Endodermal cell (in vitro differentiated cells): ENCODE measurements at regions not wholly inside any gene's neighbourhood (a gene's known extent, or its start where the extent isn't known, plus 50 kb on each side); places are given as distances from the start of the nearest gene placed in this dataset.

ENCODE experiments used
- DNase-seq: peaks from one replicate; pipeline ENCODE4 v3.0.0-alpha.2; 2017
- H3K27ac ChIP-seq: 2 replicates; pipeline ENCODE4 v1.5.1; 2013; ENCODE audit warnings: mild to moderate bottlenecking, low read depth, low read length, moderate library complexity
- H3K27me3 ChIP-seq: 2 replicates; pipeline ENCODE4 v1.6.1; 2013; ENCODE audit warnings: mild to moderate bottlenecking, low read length, moderate library complexity; ENCODE audit not compliant: insufficient read depth, control insufficient read depth, poor library complexity, severe bottlenecking
- H3K36me3 ChIP-seq: 2 replicates; pipeline ENCODE4 v1.7.0; 2013; ENCODE audit warnings: mild to moderate bottlenecking, low read length, moderate library complexity; ENCODE audit not compliant: control insufficient read depth, insufficient read depth
- H3K4me1 ChIP-seq: one replicate; pipeline ENCODE4 v1.7.0; 2013; ENCODE audit warnings: low read length; ENCODE audit not compliant: control insufficient read depth, insufficient read depth
- H3K4me3 ChIP-seq: 2 replicates; pipeline ENCODE4 v1.5.1; 2013; ENCODE audit warnings: mild to moderate bottlenecking, low read length, moderate library complexity
- H3K9ac ChIP-seq: 2 replicates; pipeline ENCODE4 v1.6.1; 2013; ENCODE audit warnings: mild to moderate bottlenecking, low read length, moderate library complexity; ENCODE audit not compliant: poor library complexity, severe bottlenecking; ENCODE audit errors: extremely low read depth
- H3K9me3 ChIP-seq: 2 replicates; pipeline ENCODE4 v1.6.1; 2013; ENCODE audit warnings: mild to moderate bottlenecking, low read length, moderate library complexity; ENCODE audit not compliant: control insufficient read depth
- H3K27ac Mint-ChIP-seq: 2 replicates; pipeline ENCODE4 v1.8.0; 2020; ENCODE audit warnings: mixed read lengths
- H3K27me3 Mint-ChIP-seq: 2 replicates; pipeline ENCODE4 v1.8.0; 2021; ENCODE audit warnings: mild to moderate bottlenecking, mixed read lengths; ENCODE audit not compliant: insufficient read depth
- H3K36me3 Mint-ChIP-seq: 2 replicates; pipeline ENCODE4 v1.8.0; 2020; ENCODE audit warnings: low read depth, mixed read lengths
- H3K4me1 Mint-ChIP-seq: 2 replicates; pipeline ENCODE4 v1.8.0; 2020; ENCODE audit warnings: mixed read lengths
- H3K4me3 Mint-ChIP-seq: 2 replicates; pipeline ENCODE4 v1.8.0; 2020; ENCODE audit warnings: mild to moderate bottlenecking, moderate library complexity, mixed read lengths
- H3K9me3 Mint-ChIP-seq: 2 replicates; pipeline ENCODE4 v1.8.0; 2020; ENCODE audit warnings: mild to moderate bottlenecking, mixed read lengths
- CTCF ChIP-seq: fragments of 200-600 bp; sonication (generic); conservative IDR thresholded peaks from 2 replicates; pipeline ENCODE4 v1.5.0; 2021; ENCODE audit warnings: antibody characterized with exemption, mild to moderate bottlenecking
- WGBS, 2 experiments: methylation state at CpG; one replicate each; pipeline versions ENCODE4 v1.1.5 to v1.1.7; 2013; ENCODE audit warnings: missing lambda C conversion rate in 2 of 2, mixed read lengths in 1 of 2; ENCODE audit not compliant: insufficient coverage in 1 of 2, insufficient read length in 1 of 2; 5-methylcytosine and 5-hydroxymethylcytosine counted together

- Histone ChIP-seq H3K9me3 (no peaks in the 10 kb centered on the region), H3K27me3 (no peaks in the 10 kb centered on the region), H3K36me3 (no peaks in the 10 kb centered on the region), H3K9ac (no peak overlapping the region), H3K27ac (no peak overlapping the region), H3K4me1 (no peaks in the 10 kb centered on the region), H3K4me3 (no peak overlapping the region)
- Mint-ChIP-seq H3K9me3 (no peaks in the 10 kb centered on the region), H3K4me3 (no peak overlapping the region), H3K4me1 (no peaks in the 10 kb centered on the region), H3K27me3 (no peaks in the 10 kb centered on the region), H3K27ac (no peak overlapping the region), H3K36me3 (no peaks in the 10 kb centered on the region)
- TF ChIP-seq CTCF = no peak
- 80 to 92% methylated on average over 1 to 3 of the region's 3 CpGs for WGBS, 2 experiments
- DNase-seq = no peak
Measured at GRCh38 chr13:64090311-64090710, 2674.7 kb upstream of the PCDH20 start.

DNA sequence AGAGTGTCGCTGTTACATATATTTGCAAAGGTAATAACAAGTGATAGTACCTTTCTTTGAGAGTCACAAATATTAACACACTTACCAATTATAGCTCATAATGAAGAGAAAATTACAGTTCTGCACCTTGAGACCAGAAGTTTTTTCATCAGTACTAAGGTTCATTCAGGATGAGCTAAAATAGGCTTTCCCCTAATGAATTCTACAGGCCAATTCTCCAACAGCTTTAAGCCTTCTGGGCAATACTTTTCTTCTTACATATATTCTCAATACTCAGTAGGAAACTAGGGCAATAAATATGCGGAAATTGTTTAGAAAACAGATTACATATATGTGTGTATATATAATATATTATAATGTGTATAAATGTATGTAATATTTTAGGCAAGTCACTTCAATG, 2672.8 kb upstream of the PCDH20 start:
- Histone ChIP-seq H3K27ac (no peak overlapping the region), H3K4me3 (no peak overlapping the region), H3K27me3 (no peaks in the 10 kb centered on the region), H3K9ac (no peak overlapping the region), H3K4me1 (no peaks in the 10 kb centered on the region), H3K9me3 (no peaks in the 10 kb centered on the region), H3K36me3 (no peaks in the 10 kb centered on the region)
- H3K9me3 Mint-ChIP-seq = no peaks in the 10 kb centered on the region
- no peak for TF ChIP-seq CTCF
- DNase-seq = no peak
- no peak overlapping the region for H3K4me3 Mint-ChIP-seq
- no peaks in the 10 kb centered on the region for H3K27me3 Mint-ChIP-seq
- no peaks in the 10 kb centered on the region for H3K4me1 Mint-ChIP-seq
- 67% methylated on average over 1 of the region's 2 CpGs; no CpG with 5 or more reads in 1 of the 2 experiments for WGBS, 2 experiments
- no peak overlapping the region for H3K27ac Mint-ChIP-seq
- H3K36me3 Mint-ChIP-seq = no peaks in the 10 kb centered on the region

DNA sequence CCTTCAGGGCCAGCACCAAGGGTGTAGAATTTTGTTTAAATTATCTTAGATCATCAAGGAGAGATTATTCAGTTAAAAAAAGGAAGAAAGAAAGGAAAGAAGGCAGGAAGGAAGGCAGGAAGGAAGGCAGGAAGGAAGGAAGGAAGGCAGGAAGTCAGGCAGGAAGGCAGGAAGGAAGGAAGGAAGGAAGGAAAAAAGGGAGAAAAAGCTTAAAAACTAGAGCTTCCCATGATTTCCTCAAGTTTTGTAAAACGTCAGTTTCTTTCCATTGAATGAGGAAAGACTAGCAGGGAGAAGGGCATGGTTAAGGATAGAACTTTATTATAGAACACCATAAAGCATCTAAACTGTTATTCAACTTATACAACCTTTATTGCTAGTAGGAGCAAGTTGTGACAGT, 2672.0 kb upstream of the PCDH20 start:
- TF ChIP-seq CTCF = no peak
- no peaks in the 10 kb centered on the region for H3K36me3 Mint-ChIP-seq
- H3K27me3 Mint-ChIP-seq = no peaks in the 10 kb centered on the region

More for the DNA sequence above, 2672.0 kb upstream of the PCDH20 start:
- Histone ChIP-seq H3K27ac (no peak overlapping the region), H3K4me3 (no peak overlapping the region), H3K36me3 (no peaks in the 10 kb centered on the region), H3K9ac (no peak overlapping the region), H3K4me1 (no peaks in the 10 kb centered on the region), H3K27me3 (no peaks in the 10 kb centered on the region), H3K9me3 (no peaks in the 10 kb centered on the region)
- WGBS, 2 experiments = 75% methylated on average over 1 of the region's 1 CpG; no CpG with 5 or more reads in 1 of the 2 experiments
- H3K27ac Mint-ChIP-seq = no peak overlapping the region
- H3K4me1 Mint-ChIP-seq = no peaks in the 10 kb centered on the region
- H3K4me3 Mint-ChIP-seq = no peak overlapping the region
- no peaks in the 10 kb centered on the region for H3K9me3 Mint-ChIP-seq
- DNase-seq = no peak
